Karpas-422 (cell line): ENCODE measurements at regions not wholly inside any gene's neighbourhood (a gene's known extent, or its start where the extent isn't known, plus 50 kb on each side); places are given as distances from the start of the nearest gene placed in this dataset.

Experiments
- DNase-seq: peaks from one replicate; pipeline ENCODE4 v3.0.0-alpha.2; 2015
- H2AFZ ChIP-seq: fragments of 200-600 bp; sonication (generic); 2 replicates; pipeline ENCODE4 v1.6.1; 2014; ENCODE audit warnings: antibody characterized with exemption, low read length, mixed read lengths
- H3K27ac ChIP-seq: fragments of 200-600 bp; sonication (generic); 2 replicates; pipeline ENCODE4 v1.5.1; 2014; ENCODE audit warnings: mild to moderate bottlenecking, low read length, moderate library complexity
- H3K27me3 ChIP-seq: fragments of 200-600 bp; sonication (generic); 2 replicates; pipeline ENCODE4 v1.6.1; 2014; ENCODE audit warnings: low read length, mixed read lengths
- H3K36me3 ChIP-seq: fragments of 200-600 bp; sonication (generic); 2 replicates; pipeline ENCODE4 v1.6.1; 2014; ENCODE audit warnings: low read length, mixed read lengths; ENCODE audit not compliant: insufficient read depth
- H3K4me1 ChIP-seq: fragments of 200-600 bp; sonication (generic); 2 replicates; pipeline ENCODE4 v1.6.1; 2014; ENCODE audit warnings: mild to moderate bottlenecking, low read length, mixed read lengths
- H3K4me2 ChIP-seq: fragments of 200-600 bp; sonication (generic); 2 replicates; pipeline ENCODE4 v1.6.1; 2014; ENCODE audit warnings: low read length, low read depth, mild to moderate bottlenecking; ENCODE audit not compliant: poor library complexity, severe bottlenecking
- H3K4me3 ChIP-seq: fragments of 200-600 bp; sonication (generic); 2 replicates; pipeline ENCODE4 v1.5.1; 2014; ENCODE audit warnings: mild to moderate bottlenecking, antibody characterized with exemption, low read length, mixed read lengths
- H3K79me2 ChIP-seq: fragments of 200-600 bp; sonication (generic); 2 replicates; pipeline ENCODE4 v1.6.1; 2014; ENCODE audit warnings: mild to moderate bottlenecking, low read length, mixed read lengths
- H3K9ac ChIP-seq: fragments of 200-600 bp; sonication (generic); 2 replicates; pipeline ENCODE4 v1.6.0; 2014; ENCODE audit warnings: low read length
- H3K9me2 ChIP-seq: fragments of 200-600 bp; sonication (generic), shearing (Covaris generic); replicated peaks from 2 replicates; pipeline ENCODE4 v1.6.0; 2014; ENCODE audit warnings: mild to moderate bottlenecking, low read length, moderate library complexity; ENCODE audit not compliant: insufficient read depth
- H3K9me3 ChIP-seq: fragments of 300-700, 200-600 bp; sonication (generic); 2 replicates; pipeline ENCODE4 v1.6.1; 2014; ENCODE audit warnings: low read length, mixed read lengths
- H4K20me1 ChIP-seq: fragments of 200-600 bp; sonication (generic); 2 replicates; pipeline ENCODE4 v1.6.1; 2014; ENCODE audit warnings: mild to moderate bottlenecking, antibody characterized with exemption, low read length, low read depth; ENCODE audit not compliant: insufficient read depth

DNA sequence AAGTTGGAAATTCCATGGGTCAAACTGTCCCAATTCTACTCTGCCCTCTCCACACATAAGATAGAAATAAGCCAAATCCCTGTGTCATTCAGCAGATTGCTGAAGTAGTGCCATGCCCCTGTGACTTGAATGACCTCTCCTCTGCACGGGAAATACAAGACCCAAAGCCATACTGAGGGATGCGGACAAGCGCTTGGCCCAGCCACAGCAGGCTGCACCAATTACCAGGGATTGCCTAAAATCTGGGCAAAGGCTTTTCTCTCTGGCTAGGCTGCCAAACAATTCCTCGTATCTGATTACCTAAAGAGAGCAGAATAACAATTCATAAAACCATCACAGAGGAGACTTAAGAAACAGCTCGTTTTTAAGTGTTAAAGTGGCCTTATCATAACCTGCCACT, 421.8 kb upstream of the JARID2 start:
- Histone ChIP-seq H3K36me3 (no peaks in the 10 kb centered on the region), H3K9ac (no peak overlapping the region), H3K79me2 (no peaks in the 10 kb centered on the region), H3K4me2 (no peak overlapping the region), H2AFZ (no peak overlapping the region), H3K27me3 (no peaks in the 10 kb centered on the region), H3K27ac (no peak overlapping the region), H3K9me2 (no peaks in the 10 kb centered on the region), H3K4me3 (no peak overlapping the region), H3K9me3 (no peaks in the 10 kb centered on the region), H3K4me1 (no peaks in the 10 kb centered on the region), H4K20me1 (no peaks in the 10 kb centered on the region)
- DNase-seq, result no peak

- no peak for DNase-seq
- no peaks in the 10 kb centered on the region for H3K4me1 ChIP-seq
- no peak overlapping the region for H3K4me2 ChIP-seq
- no peaks in the 10 kb centered on the region for H3K79me2 ChIP-seq
- no peak overlapping the region for H2AFZ ChIP-seq
- H3K27me3 ChIP-seq, result no peaks in the 10 kb centered on the region
- no peaks in the 10 kb centered on the region for H4K20me1 ChIP-seq
- H3K27ac ChIP-seq, result no peak overlapping the region
- H3K9me2 ChIP-seq, result no peaks in the 10 kb centered on the region
- no peak overlapping the region for H3K9ac ChIP-seq
- no peaks in the 10 kb centered on the region for H3K9me3 ChIP-seq
- H3K4me3 ChIP-seq, result no peak overlapping the region
- H3K36me3 ChIP-seq, result no peaks in the 10 kb centered on the region
Observed at GRCh38 chr6:14824484-14825275, 421.2 kb upstream of the JARID2 start.

- no peak overlapping the region for H3K9ac ChIP-seq
- no peak overlapping the region for H3K4me3 ChIP-seq
- no peaks in the 10 kb centered on the region for H3K36me3 ChIP-seq
- no peaks in the 10 kb centered on the region for H3K9me3 ChIP-seq
- H3K27ac ChIP-seq, result no peak overlapping the region
- H3K9me2 ChIP-seq, result no peaks in the 10 kb centered on the region
- no peak for DNase-seq
- no peak overlapping the region for H2AFZ ChIP-seq
- no peaks in the 10 kb centered on the region for H3K4me1 ChIP-seq
- no peak overlapping the region for H3K4me2 ChIP-seq
- H3K79me2 ChIP-seq, result no peaks in the 10 kb centered on the region
- no peaks in the 10 kb centered on the region for H3K27me3 ChIP-seq
- no peaks in the 10 kb centered on the region for H4K20me1 ChIP-seq
Observed at GRCh38 chr6:14826456-14826855, 419.4 kb upstream of the JARID2 start.

DNA sequence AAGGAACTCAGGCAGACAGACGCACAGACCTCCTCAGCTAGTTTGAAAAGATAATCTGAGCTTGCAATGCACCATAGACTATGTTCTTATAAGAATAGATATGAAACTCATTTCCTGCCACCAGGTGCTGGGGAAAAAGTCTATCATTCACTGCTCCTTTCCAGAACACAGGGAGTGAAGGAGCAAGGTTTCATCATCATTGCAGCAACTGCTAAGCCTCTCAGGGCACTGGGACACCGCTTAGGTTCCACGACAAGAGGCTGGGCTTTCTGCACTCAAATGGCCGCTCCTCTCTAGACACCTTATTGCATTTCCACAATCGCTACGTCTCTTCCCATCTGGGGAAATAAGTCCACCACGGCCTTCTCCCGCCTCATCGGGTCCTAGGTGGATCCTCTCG, 418.5 kb upstream of the JARID2 start:
- DNase-seq, result no peak
- Histone ChIP-seq H3K27me3 (no peaks in the 10 kb centered on the region), H3K4me2 (no peak overlapping the region), H3K4me3 (no peak overlapping the region), H3K79me2 (no peaks in the 10 kb centered on the region), H3K9me3 (no peaks in the 10 kb centered on the region), H3K4me1 (no peaks in the 10 kb centered on the region), H2AFZ (no peak overlapping the region), H4K20me1 (no peaks in the 10 kb centered on the region), H3K9ac (no peak overlapping the region), H3K36me3 (no peaks in the 10 kb centered on the region), H3K9me2 (no peaks in the 10 kb centered on the region), H3K27ac (no peak overlapping the region)

DNA sequence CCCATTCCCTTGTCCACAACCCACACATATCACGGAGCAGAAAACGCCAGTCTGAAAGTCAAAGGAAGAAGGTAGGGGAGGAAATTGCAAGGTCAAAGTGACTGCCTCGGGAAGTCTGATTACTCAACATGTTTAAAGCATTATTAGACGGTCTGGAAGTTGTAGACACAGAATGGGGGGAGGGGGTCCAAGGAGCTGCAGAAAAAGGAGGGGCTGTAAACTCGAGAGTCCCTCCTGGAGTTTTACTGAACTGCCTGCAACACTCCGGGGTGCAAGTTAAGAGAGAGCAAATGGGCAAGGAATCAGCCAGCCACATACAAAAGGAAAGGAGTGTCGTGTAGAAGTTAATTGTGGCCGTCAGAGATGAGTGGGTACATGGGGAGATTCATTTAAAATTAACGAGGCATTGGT, 417.7 kb upstream of the JARID2 start:
- Histone ChIP-seq H3K4me1 (no peaks in the 10 kb centered on the region), H3K27ac (no peak overlapping the region), H3K9me2 (no peaks in the 10 kb centered on the region), H3K4me3 (no peak overlapping the region), H3K9me3 (no peaks in the 10 kb centered on the region), H3K27me3 (no peaks in the 10 kb centered on the region), H2AFZ (no peak overlapping the region), H3K79me2 (no peaks in the 10 kb centered on the region), H3K9ac (no peak overlapping the region), H3K36me3 (no peaks in the 10 kb centered on the region), H4K20me1 (no peaks in the 10 kb centered on the region), H3K4me2 (no peak overlapping the region)
- DNase-seq, result no peak

DNA sequence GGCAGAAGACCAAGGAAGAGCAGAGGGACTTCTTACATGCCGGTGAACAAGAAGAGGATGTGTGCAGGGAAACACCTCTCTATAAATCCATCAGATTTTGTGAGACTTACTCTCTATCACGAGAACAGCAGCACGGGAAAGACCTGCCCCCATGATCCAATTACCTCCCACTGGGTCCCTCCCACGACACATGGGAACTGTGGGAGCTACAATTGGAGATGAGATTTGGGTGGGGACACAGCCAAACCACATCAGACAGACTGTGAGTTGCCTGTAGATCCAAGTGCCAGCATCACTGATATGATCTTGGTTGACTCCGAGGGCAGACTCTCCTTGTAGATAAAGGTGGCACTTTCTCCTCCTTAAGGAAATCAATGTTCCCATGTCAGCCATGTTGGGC, 414.8 kb upstream of the JARID2 start:
- Histone ChIP-seq H4K20me1 (no peaks in the 10 kb centered on the region), H3K9me3 (no peaks in the 10 kb centered on the region), H2AFZ (no peak overlapping the region), H3K27me3 (no peaks in the 10 kb centered on the region), H3K4me2 (no peak overlapping the region), H3K9ac (no peak overlapping the region), H3K79me2 (no peaks in the 10 kb centered on the region), H3K4me3 (no peak overlapping the region), H3K27ac (no peak overlapping the region), H3K36me3 (no peaks in the 10 kb centered on the region), H3K9me2 (no peaks in the 10 kb centered on the region), H3K4me1 (no peaks in the 10 kb centered on the region)
- no peak for DNase-seq

DNA sequence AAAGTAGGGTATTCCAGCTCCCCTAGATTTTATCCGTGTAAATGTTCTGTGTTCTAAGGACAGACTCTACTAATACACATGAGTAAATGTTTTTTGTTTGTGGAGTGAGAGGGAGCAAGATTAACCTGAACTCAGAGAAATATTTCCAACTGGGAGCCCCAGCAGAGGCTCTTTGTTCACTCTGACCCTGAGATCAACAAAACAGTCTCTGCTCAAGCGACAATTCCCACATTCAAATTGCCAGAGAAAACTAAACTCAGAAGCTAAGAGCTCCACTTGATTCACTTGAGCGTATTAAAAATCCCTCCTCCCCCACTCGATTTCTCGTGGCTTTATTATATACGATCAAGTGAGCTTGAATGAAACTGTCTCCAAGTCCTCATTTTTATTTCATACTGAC, 413.9 kb upstream of the JARID2 start:
- H2AFZ ChIP-seq, result no peak overlapping the region
- H3K27me3 ChIP-seq, result no peaks in the 10 kb centered on the region
- no peak overlapping the region for H3K27ac ChIP-seq
- DNase-seq, result no peak
- H3K4me3 ChIP-seq, result no peak overlapping the region
- H3K9me3 ChIP-seq, result no peaks in the 10 kb centered on the region
- no peaks in the 10 kb centered on the region for H3K79me2 ChIP-seq
- H3K4me1 ChIP-seq, result no peaks in the 10 kb centered on the region
- H3K4me2 ChIP-seq, result no peak overlapping the region
- no peaks in the 10 kb centered on the region for H3K9me2 ChIP-seq
- no peak overlapping the region for H3K9ac ChIP-seq
- no peaks in the 10 kb centered on the region for H3K36me3 ChIP-seq
- no peaks in the 10 kb centered on the region for H4K20me1 ChIP-seq

- Histone ChIP-seq H3K9ac (no peak overlapping the region), H4K20me1 (no peaks in the 10 kb centered on the region), H2AFZ (no peak overlapping the region), H3K4me3 (no peak overlapping the region), H3K27me3 (no peaks in the 10 kb centered on the region), H3K36me3 (no peaks in the 10 kb centered on the region), H3K79me2 (no peaks in the 10 kb centered on the region), H3K27ac (no peak overlapping the region), H3K4me2 (no peak overlapping the region), H3K9me2 (no peaks in the 10 kb centered on the region), H3K9me3 (no peaks in the 10 kb centered on the region), H3K4me1 (no peaks in the 10 kb centered on the region)
- no peak for DNase-seq
Observed at GRCh38 chr6:14832427-14832826, 413.4 kb upstream of the JARID2 start.
